ENCODE measurements at regions not wholly inside any gene's neighbourhood (a gene's known extent, or its start where the extent isn't known, plus 50 kb on each side); places are given as distances from the start of the nearest gene placed in this dataset.
"Not testable (repeated sequence)": the region's sequence is repeated elsewhere in the genome, so short reads cannot be mapped to it uniquely, and the experiment has no call there.

DNA sequence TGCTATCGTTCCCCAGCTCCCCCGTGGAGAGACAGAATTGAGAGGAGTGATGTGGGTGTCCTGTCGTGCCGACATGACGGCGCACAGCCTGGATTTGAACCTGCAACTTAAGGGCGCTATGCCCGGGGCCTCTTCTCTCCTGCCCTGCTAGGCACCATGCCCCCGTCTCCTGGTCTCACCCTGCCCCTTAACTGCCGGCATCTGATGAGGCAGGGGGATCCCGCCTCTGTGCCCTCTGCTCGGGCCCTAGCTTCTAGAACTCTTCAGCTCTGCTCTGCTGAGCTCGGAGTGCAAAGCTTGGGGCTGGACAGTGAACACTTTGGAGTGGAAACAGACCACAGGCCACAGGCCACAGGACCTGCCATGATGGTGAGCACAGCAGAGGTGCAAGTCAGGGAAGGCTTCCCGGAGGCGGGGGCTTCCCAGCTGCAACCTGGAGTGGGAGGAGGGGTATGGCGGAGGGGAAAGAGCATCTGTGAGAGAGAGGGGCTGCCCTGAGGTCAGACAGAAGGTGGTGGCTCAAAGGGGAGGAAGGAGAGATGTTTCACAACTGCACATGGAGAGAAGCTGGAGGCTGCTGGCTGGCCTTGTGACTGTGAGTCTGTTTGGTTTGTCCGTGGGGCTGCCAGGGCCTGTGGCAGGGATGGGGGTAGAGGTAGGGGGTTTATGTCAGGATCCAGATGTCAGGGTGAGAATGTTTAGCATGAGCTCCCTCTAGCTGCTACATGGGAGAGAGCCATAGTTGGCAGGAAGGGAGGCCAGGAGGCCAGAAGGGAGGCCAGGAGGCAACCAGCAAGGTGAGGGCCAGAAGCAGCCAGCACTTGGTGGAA, 107.8 kb downstream of the CRLF3 start:
- TF ChIP-seq EP300 (IDR thresholded peaks at IDR 0.05) (no peak), POLR2AphosphoS5 (IDR thresholded peaks at IDR 0.05) (no peak), POLR2A (IDR thresholded peaks at IDR 0.05) (no peak)
- TF ChIP-seq, protein P1, sequence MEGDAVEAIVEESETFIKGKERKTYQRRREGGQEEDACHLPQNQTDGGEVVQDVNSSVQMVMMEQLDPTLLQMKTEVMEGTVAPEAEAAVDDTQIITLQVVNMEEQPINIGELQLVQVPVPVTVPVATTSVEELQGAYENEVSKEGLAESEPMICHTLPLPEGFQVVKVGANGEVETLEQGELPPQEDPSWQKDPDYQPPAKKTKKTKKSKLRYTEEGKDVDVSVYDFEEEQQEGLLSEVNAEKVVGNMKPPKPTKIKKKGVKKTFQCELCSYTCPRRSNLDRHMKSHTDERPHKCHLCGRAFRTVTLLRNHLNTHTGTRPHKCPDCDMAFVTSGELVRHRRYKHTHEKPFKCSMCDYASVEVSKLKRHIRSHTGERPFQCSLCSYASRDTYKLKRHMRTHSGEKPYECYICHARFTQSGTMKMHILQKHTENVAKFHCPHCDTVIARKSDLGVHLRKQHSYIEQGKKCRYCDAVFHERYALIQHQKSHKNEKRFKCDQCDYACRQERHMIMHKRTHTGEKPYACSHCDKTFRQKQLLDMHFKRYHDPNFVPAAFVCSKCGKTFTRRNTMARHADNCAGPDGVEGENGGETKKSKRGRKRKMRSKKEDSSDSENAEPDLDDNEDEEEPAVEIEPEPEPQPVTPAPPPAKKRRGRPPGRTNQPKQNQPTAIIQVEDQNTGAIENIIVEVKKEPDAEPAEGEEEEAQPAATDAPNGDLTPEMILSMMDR (IDR thresholded peaks at IDR 0.05): no peak
- 20 to 97% methylated on average over 1 to 9 of the region's 17 CpGs for WGBS, 2 donors (ENCODE audit: low coverage in 1 of 2)
- H3K27me3 ChIP-seq: no peaks in the 10 kb centered on the region
- ATAC-seq: no peak
- H3K27ac ChIP-seq: no peak overlapping the region
- no peaks in the 10 kb centered on the region for H3K9me3 ChIP-seq
- H3K36me3 ChIP-seq: no peaks in the 10 kb centered on the region
- H3K4me3 ChIP-seq: no peak overlapping the region
- peaks cover 0 to 17% (median 0%) of the 10 kb centered on the region in 3 donors for H3K4me1 ChIP-seq

DNA sequence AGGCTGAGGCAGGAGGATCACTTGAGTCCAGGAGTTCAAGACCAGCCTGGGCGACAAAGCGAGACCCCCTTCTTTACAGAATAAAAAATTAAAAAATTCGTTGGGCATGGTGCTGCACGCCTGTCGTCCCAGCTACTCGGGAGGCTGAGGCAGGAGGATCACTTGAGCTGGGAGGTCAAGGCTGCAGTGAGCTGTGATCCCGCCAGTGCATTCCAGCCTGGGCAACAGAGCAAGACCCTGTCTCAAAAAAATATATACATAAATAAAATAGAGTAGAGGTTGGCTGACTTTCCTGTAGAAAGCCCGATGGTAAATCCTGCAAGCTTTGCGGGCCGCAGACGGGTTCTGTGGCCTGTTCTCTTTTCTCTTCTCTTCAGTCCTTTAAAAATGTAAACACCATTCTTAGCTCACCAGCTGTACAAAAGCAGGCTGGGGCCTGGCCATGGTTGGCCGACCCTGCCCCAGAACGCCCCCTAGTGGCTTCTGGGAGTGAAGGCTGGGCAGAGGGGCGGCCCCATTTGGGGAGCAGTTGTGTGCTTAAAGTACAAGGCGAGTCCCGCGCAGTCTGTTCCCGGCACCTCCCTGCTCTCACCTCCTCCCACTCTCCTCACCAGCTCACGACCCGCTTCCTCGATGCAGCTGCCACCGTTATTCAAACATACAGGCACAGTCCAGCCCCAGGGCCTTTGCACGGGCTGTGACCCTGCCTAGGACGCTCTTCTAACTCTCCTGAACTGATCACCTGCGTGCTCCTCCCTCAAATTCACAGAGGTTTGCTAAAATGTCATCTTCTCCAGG, 109.5 kb downstream of the CRLF3 start:
- H3K36me3 ChIP-seq, H3K9me3 ChIP-seq, H3K27me3 ChIP-seq, H3K4me3 ChIP-seq: not testable (repeated sequence)
- TF ChIP-seq, protein P1 (IDR thresholded peaks at IDR 0.05): peak in 3 of 4 experiments; percentile 46 to 81 (median 53)
- Histone ChIP-seq H3K4me1 (peaks cover 0 to 33% (median 4%) of the 10 kb centered on the region in 3 donors), H3K27ac (peak overlapping the region in 2 of 4 donors; percentile 33 to 52)
- WGBS, 2 donors (ENCODE audit: low coverage in 1 of 2): 63 to 73% methylated on average over 4 to 15 of the region's 25 CpGs
- peak; percentile 59 for ATAC-seq

DNA sequence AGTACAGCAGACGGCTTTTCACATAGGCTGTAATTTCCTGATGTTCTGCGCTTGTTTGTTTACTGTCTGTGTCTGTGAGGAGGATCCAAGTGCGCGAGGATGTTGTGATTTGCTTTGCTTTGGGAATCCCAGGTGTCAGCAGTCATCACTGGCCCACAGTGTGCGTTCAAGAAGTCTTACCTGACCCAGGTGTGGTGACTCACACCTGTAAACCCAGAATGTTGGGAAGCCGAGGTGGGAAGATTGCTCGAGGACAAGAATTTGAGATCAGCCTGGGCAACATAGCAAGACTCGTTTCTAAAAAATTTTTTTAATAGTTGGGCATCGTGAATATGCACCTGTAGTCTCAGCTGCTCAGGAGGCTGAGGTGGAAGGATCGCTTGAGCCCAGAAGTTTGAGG, 110.7 kb downstream of the CRLF3 start:
- H3K4me1 ChIP-seq: peaks cover 0 to 34% (median 4%) of the 10 kb centered on the region in 3 donors
- H3K27ac ChIP-seq, H3K27me3 ChIP-seq, H3K36me3 ChIP-seq, H3K4me3 ChIP-seq, H3K9me3 ChIP-seq, ATAC-seq: not testable (repeated sequence)
- WGBS, 2 donors (ENCODE audit: low coverage in 1 of 2): 56% methylated on average over 5 of the region's 10 CpGs; no CpG with 5 or more reads in 1 of the 2 donors

DNA sequence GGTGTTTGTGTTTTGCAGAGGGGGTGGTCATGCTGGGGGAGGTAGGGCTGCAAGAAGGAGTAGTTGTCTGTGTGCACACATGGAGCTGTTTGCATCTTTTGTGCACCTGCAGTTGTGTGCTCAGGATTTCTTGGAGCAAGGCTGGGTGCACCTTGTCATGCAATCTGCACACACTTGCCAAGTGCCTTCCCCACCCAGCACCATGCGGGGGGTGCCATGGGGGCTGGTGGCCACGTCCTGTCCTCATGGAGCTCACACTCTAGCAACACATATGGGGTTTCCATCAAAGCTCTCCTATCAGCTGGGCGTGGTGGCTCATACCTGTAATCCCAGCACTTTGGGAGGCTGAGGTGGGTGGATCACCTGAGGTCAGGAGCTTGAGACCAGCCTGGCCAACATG, 111.6 kb downstream of the CRLF3 start:
- not testable (repeated sequence) for H3K9me3 ChIP-seq, H3K4me3 ChIP-seq, H3K27ac ChIP-seq, H3K27me3 ChIP-seq, ATAC-seq, H3K36me3 ChIP-seq
- 80% methylated on average over 1 of the region's 3 CpGs; no CpG with 5 or more reads in 1 of the 2 donors for WGBS, 2 donors (ENCODE audit: low coverage in 1 of 2)
- H3K4me1 ChIP-seq: peaks cover 0 to 43% (median 4%) of the 10 kb centered on the region in 3 donors

DNA sequence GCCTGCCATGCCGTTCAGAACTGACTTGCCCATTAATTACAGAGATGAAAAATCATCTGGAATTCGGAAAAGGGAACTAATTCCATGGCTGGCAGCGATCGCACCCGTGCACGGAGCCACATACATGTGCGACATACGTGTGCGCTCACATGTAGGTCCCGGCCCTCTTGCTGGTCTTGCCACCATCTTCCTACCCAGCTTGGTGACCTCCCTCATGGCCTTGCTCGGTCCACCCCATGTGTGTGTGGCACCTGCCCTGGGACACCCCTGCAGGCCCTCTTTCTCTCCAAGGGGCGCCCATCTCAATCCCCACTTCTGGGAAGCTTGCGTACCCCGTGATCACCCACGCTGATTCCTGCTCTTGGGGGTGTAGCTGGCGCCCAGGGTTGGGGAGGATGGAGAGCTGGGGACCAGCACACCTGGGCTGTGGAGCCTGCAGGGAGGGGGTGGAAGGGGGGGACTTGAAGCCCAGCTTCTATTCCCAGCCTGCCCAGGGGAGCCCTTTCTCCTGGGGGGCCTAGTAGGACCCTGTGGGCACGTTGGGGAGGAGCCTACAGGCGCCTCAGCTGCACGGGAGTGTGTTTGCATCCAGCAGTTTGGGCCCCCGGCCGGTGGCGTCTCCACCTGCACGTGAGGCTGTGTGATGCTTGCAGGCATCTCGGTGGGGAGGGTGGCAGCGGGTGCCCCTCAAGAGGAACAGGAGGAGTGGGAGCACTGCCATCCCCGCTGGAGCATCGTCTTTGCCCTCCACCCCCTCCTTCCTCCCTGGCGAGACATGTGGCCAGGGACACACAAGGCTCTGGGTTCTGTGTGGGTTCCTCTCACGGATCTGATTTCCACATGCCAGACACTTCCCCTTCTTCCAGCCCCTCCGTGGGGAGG, 112.6 kb downstream of the CRLF3 start:
- ATAC-seq, H3K36me3 ChIP-seq, H3K27ac ChIP-seq, H3K4me3 ChIP-seq, H3K27me3 ChIP-seq, H3K9me3 ChIP-seq: not testable (repeated sequence)
- H3K4me1 ChIP-seq: peaks cover 0 to 51% (median 4%) of the 10 kb centered on the region in 3 donors
- 77 to 84% methylated on average over 5 to 9 of the region's 30 CpGs for WGBS, 2 donors (ENCODE audit: low coverage in 1 of 2)

DNA sequence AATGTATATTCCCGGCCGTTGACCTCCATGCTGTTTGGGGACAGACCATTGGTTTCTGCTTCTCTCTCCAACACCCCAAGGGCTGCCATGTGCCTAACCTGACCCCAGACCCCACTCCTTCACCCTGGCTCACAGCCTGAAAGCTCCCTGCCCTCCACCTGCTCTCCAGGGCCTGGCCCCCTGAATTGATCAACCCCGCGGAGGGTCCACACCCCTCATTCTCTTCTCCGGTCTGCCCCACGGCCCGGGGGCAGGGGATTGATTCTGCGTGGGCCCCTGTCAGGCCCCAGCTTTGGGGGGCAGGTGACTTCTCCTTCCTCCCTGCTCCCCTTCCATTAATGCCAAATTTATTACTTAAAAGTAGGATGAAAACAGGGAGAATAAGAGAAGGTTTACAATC, 113.3 kb downstream of the CRLF3 start:
- 76 to 78% methylated on average over 2 to 8 of the region's 8 CpGs for WGBS, 2 donors (ENCODE audit: low coverage in 1 of 2)
- not testable (repeated sequence) for H3K27me3 ChIP-seq, ATAC-seq, H3K36me3 ChIP-seq, H3K9me3 ChIP-seq
- Histone ChIP-seq H3K4me1 (peaks cover 0 to 58% (median 7%) of the 10 kb centered on the region in 3 donors), H3K27ac (peak overlapping the region in 1 of 4 donors; percentile 80), H3K4me3 (peak overlapping the region in 1 of 2 donors; percentile 88)

DNA sequence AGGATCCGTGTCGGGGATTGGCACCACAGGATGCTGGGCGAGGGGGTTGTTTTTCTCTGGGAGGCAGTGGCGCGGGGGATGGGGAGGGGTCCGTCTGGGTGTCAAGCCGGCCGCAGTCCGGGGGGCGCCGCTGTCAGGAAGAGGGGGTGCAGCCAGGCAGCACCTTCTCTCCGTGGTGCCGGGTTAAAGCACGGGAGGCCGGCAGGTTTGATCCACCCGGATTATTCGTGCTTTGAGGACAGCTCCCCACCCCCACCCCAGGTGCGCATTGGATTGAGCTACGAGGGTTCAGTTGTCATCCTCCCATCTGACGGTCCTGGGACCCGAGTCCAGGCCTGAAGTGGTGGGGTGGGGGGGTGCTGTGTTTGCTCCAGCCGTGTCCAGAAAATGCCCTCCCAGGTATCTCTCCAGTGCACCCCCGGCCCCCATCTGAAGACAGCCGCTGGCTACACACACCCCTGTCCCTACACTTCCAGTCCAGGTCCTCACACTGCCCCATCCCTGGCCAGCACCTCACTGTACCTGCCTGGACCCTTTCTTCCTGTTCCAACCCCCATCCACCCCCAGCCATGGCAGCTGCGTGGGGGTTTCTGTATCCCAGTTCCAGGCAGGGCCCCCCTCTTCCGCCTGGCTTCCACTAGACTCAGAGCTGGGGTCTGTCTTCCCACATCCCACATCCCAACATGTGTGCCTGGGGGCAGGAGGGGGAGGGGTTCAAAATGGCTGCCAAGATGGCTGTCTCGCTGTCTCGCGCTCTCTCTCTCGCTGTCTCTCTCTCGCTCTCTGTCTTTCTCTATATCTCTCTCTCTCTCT, 114.0 kb downstream of the CRLF3 start:
- not testable (repeated sequence) for H3K9me3 ChIP-seq, H3K36me3 ChIP-seq, H3K27me3 ChIP-seq, ATAC-seq
- Histone ChIP-seq H3K27ac (peak overlapping the region in 2 of 4 donors; percentile 53 to 80), H3K4me3 (peak overlapping the region; percentile 67 to 88), H3K4me1 (peaks cover 0 to 64% (median 10%) of the 10 kb centered on the region in 3 donors)
- WGBS, 2 donors (ENCODE audit: low coverage in 1 of 2): 15 to 47% methylated on average over 9 to 11 of the region's 31 CpGs

DNA sequence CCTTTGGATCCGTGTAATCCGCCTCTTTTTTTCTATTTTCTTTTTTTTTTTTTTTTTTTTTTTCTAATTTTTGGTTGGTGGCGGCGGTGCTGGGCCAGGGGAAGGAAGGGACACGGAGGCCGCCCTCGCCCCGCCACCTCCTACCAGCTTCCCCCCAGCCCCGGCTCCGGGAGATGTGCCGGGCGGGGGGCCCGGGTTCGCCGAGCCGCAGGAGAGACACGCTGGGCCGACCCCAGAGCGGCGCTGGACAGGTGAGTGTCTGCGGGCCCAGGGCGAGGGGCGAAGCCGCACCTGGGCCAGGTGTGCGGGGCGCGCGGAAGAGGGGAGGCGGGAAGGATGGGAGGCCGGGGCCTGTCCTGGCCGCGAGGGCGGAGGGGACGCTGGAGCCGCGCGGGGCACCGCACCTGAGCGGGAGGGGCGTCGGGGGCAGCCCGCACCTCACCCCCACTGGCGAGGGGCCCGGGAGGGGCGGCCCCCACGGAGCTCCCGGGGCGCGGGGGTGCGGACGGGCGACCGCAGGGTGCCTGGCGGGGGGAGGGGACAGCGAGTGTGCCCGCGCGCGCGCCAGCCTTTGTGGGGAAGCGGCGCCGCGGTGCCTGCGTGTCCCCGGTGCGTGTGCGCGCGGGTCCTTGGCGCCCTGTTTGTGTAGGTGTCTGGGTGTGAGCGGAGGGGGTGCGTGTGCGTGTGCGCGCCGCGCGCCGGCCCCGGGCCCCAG, 114.8 kb downstream of the CRLF3 start:
- no CpG with 5 or more reads among the region's 81 CpGs for WGBS, 2 donors (ENCODE audit: low coverage in 1 of 2)
- ATAC-seq, H3K36me3 ChIP-seq, H3K9me3 ChIP-seq: not testable (repeated sequence)
- peaks cover 0 to 58% (median 10%) of the 10 kb centered on the region in 3 donors for H3K4me1 ChIP-seq
- H3K27me3 ChIP-seq: peaks cover 16% of the 10 kb centered on the region
- peak overlapping the region; percentile 67 to 88 for H3K4me3 ChIP-seq
- peak overlapping the region in 3 of 4 donors; percentile 53 to 80 (median 74) for H3K27ac ChIP-seq

DNA sequence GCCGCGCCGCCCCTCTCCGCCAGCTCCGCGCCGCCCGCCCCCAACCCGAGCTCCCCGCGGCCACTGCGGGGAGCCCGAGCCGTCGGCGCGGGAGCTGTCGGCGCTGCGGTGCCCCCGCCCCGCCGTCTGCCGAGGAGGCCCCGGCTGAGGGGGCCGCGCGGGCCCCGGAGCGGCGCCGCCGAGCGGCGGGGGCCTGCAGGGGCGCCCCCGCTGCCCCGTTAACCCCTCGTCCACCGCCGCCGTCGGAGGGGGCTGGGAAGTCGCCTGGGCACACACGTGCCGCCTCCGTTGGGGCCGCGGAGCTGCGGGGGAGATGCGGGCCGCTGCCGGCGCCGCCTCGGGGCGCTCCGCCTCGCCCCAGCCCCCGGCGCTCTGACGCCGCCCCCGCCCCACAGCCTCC, 115.4 kb downstream of the CRLF3 start:
- H3K4me1 ChIP-seq: peaks cover 0 to 54% (median 10%) of the 10 kb centered on the region in 3 donors
- not testable (repeated sequence) for ATAC-seq, H3K36me3 ChIP-seq, H3K9me3 ChIP-seq
- H3K4me3 ChIP-seq: peak overlapping the region; percentile 67 to 88
- no CpG with 5 or more reads among the region's 64 CpGs for WGBS, 2 donors (ENCODE audit: low coverage in 1 of 2)
- peaks cover 20% of the 10 kb centered on the region for H3K27me3 ChIP-seq
- H3K27ac ChIP-seq: peak overlapping the region in 3 of 4 donors; percentile 74 to 80 (median 75)
